Gastrocnemius medialis (tissue), 4 donors: ENCODE measurements at regions not wholly inside any gene's neighbourhood (a gene's known extent, or its start where the extent isn't known, plus 50 kb on each side); places are given as distances from the start of the nearest gene placed in this dataset.

ENCODE experiments used
- POLR2A ChIP-seq, 2 donors: fragments of 450-650 bp; IDR thresholded peaks; one replicate each; pipeline ENCODE4 v1.6.1; 2017; ENCODE audit warnings: antibody characterized with exemption in 2 of 2, mild to moderate bottlenecking in 2 of 2, moderate library complexity in 2 of 2
- TF ChIP-seq, protein P1 (sequence below), 5 experiments: fragments of 450-650 bp in 3 of 5; fragments of 200-600 bp in 2 of 5; sonication (generic) in 2 of 5; IDR thresholded peaks in 4 of 5; conservative IDR thresholded peaks in 1 of 5; 1 replicate in 4 of 5; 2 replicates in 1 of 5; pipeline ENCODE4 v1.5.1; 2016 to 2019; ENCODE audit warnings: antibody characterized with exemption in 5 of 5, mild to moderate bottlenecking in 3 of 5, moderate library complexity in 3 of 5

DNA sequence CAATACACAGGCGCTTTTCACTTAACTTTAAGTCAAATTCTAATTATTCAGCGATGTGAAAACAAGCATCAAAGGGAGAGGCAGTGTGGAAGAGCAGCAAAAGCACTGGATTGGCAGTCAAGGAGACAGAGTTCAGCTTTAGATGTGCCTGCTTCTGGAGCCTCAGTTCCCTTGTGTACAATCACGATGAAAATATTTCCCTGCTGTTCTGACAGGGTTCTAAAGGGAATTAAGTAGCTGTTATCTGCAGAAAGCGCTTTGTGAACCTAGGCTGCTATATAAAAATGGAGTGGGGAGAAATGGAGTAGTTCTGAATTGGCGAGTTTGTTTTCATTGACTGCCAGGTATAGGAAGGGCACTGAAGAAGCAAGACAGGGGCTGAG, 237.8 kb upstream of the SP8 start:
- TF ChIP-seq, protein P1, sequence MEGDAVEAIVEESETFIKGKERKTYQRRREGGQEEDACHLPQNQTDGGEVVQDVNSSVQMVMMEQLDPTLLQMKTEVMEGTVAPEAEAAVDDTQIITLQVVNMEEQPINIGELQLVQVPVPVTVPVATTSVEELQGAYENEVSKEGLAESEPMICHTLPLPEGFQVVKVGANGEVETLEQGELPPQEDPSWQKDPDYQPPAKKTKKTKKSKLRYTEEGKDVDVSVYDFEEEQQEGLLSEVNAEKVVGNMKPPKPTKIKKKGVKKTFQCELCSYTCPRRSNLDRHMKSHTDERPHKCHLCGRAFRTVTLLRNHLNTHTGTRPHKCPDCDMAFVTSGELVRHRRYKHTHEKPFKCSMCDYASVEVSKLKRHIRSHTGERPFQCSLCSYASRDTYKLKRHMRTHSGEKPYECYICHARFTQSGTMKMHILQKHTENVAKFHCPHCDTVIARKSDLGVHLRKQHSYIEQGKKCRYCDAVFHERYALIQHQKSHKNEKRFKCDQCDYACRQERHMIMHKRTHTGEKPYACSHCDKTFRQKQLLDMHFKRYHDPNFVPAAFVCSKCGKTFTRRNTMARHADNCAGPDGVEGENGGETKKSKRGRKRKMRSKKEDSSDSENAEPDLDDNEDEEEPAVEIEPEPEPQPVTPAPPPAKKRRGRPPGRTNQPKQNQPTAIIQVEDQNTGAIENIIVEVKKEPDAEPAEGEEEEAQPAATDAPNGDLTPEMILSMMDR (IDR thresholded peaks at IDR 0.05 in 4 of 5, conservative IDR thresholded peaks at IDR 0.05 in 1 of 5): no peak
- no peak for TF ChIP-seq POLR2A (IDR thresholded peaks at IDR 0.05)
